ENCODE measurements at regions not wholly inside any gene's neighbourhood (a gene's known extent, or its start where the extent isn't known, plus 50 kb on each side); places are given as distances from the start of the nearest gene placed in this dataset.
"Not testable (repeated sequence)": the region's sequence is repeated elsewhere in the genome, so short reads cannot be mapped to it uniquely, and the experiment has no call there.

- Histone ChIP-seq H3K9me3 (ENCODE audit: low read length) (0 out of 2 replicates have a peak, but pooled peaks cover 5% of the 10 kb centered on the region), H3K27ac (ENCODE audit: low read depth, low read length, poor library complexity, severe bottlenecking) (no peak overlapping the region), H4K20me1 (ENCODE audit: insufficient read depth, low read length) (no peaks in the 10 kb centered on the region), H3K9me2 (ENCODE audit: insufficient read depth, low read length) (no peaks in the 10 kb centered on the region), H3K79me2 (ENCODE audit: insufficient read depth, low read depth, low read length) (no peaks in the 10 kb centered on the region), H2AFZ (ENCODE audit: low read length) (no peak overlapping the region), H3K4me1 (ENCODE audit: insufficient read depth, low read length, poor library complexity, severe bottlenecking) (no peaks in the 10 kb centered on the region), H3K4me3 (ENCODE audit: low read depth, low read length, poor library complexity, severe bottlenecking) (no peak overlapping the region), H3K36me3 (ENCODE audit: insufficient read depth, low read length) (no peaks in the 10 kb centered on the region), H3K4me2 (ENCODE audit: low read length) (no peak overlapping the region)
- DNase-seq (ENCODE audit: low spot score) = no peak
- POLR2A ChIA-PET = interaction anchor here (0.6 kb wide), 1 partner anchor 282 kb away, joined by 3 read pairs; no protein-coding TSS in a partner anchor
- intact Hi-C loops (cut with micrococcal nuclease; ENCODE audit: unreplicated experiment) = no loop called here
- TF ChIP-seq CTCF (conservative IDR thresholded peaks at IDR 0.05; ENCODE audit: low read length) (no peak), EZH2phosphoT487 (IDR thresholded peaks at IDR 0.05; ENCODE audit: borderline replicate concordance, low read depth, low read length) (no peak)
- CTCF ChIA-PET (ENCODE audit: unreplicated experiment) = no interaction called here
- BruUV-seq (replicated peaks) = no TSS peak
Measured at GRCh38 chr1:95660736-95661135, 426.7 kb downstream of the RWDD3 start.

DNA sequence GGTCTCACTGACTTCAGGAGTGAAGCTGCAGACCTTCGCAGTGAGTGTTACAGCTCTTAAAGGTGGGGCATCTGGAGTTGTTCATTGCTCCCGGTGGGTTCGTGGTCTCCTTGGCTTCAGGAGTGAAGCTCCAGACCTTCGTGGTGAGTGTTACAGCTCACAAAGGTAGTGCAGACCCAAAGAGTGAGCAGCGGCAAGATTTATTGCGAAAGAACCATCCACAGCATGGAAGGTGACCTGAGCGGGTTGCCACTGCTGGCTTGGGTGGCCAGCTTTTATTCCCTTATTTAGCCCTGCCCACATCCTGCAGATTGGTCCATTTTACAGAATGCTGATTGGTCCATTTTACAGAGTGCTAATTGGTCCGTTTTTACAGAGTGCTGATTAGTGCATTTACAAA, 429.5 kb downstream of the RWDD3 start:
- H2AFZ ChIP-seq (ENCODE audit: low read length); BruUV-seq (replicated peaks); H3K4me1 ChIP-seq (ENCODE audit: insufficient read depth, low read length, poor library complexity, severe bottlenecking); H3K27ac ChIP-seq (ENCODE audit: low read depth, low read length, poor library complexity, severe bottlenecking); H3K4me2 ChIP-seq (ENCODE audit: low read length); H3K4me3 ChIP-seq (ENCODE audit: low read depth, low read length, poor library complexity, severe bottlenecking); DNase-seq (ENCODE audit: low spot score); CTCF ChIA-PET (ENCODE audit: unreplicated experiment); H4K20me1 ChIP-seq (ENCODE audit: insufficient read depth, low read length); H3K36me3 ChIP-seq (ENCODE audit: insufficient read depth, low read length); H3K9me3 ChIP-seq (ENCODE audit: low read length); intact Hi-C loops (cut with micrococcal nuclease; ENCODE audit: unreplicated experiment); H3K79me2 ChIP-seq (ENCODE audit: insufficient read depth, low read depth, low read length); H3K9me2 ChIP-seq (ENCODE audit: insufficient read depth, low read length): not testable (repeated sequence)
- POLR2A ChIA-PET = interaction anchor here (0.6 kb wide), 1 partner anchor 41 kb away, joined by 3 read pairs; no protein-coding TSS in a partner anchor

GRCh38 chr1:95668165-95668564, 434.2 kb downstream of the RWDD3 start:
- Histone ChIP-seq H3K4me3 (ENCODE audit: low read depth, low read length, poor library complexity, severe bottlenecking) (no peak overlapping the region), H4K20me1 (ENCODE audit: insufficient read depth, low read length) (no peaks in the 10 kb centered on the region), H3K4me1 (ENCODE audit: insufficient read depth, low read length, poor library complexity, severe bottlenecking) (no peaks in the 10 kb centered on the region), H3K9me2 (ENCODE audit: insufficient read depth, low read length) (no peaks in the 10 kb centered on the region), H3K4me2 (ENCODE audit: low read length) (no peak overlapping the region), H3K79me2 (ENCODE audit: insufficient read depth, low read depth, low read length) (no peaks in the 10 kb centered on the region), H3K9me3 (ENCODE audit: low read length) (no peaks in the 10 kb centered on the region), H3K27ac (ENCODE audit: low read depth, low read length, poor library complexity, severe bottlenecking) (no peak overlapping the region), H2AFZ (ENCODE audit: low read length) (no peak overlapping the region), H3K36me3 (ENCODE audit: insufficient read depth, low read length) (no peaks in the 10 kb centered on the region)
- CTCF ChIA-PET (ENCODE audit: unreplicated experiment) = no interaction called here
- TF ChIP-seq CTCF (conservative IDR thresholded peaks at IDR 0.05; ENCODE audit: low read length) (no peak), EZH2phosphoT487 (IDR thresholded peaks at IDR 0.05; ENCODE audit: borderline replicate concordance, low read depth, low read length) (no peak)
- POLR2A ChIA-PET = no interaction called here
- no peak for DNase-seq (ENCODE audit: low spot score)
- intact Hi-C loops (cut with micrococcal nuclease; ENCODE audit: unreplicated experiment) = no loop called here
- BruUV-seq (replicated peaks) = no TSS peak

GRCh38 chr1:95669638-95670037, 435.6 kb downstream of the RWDD3 start:
- BruUV-seq (replicated peaks); CTCF ChIA-PET (ENCODE audit: unreplicated experiment); H3K9me2 ChIP-seq (ENCODE audit: insufficient read depth, low read length); DNase-seq (ENCODE audit: low spot score); H4K20me1 ChIP-seq (ENCODE audit: insufficient read depth, low read length); H3K36me3 ChIP-seq (ENCODE audit: insufficient read depth, low read length); POLR2A ChIA-PET; H3K4me3 ChIP-seq (ENCODE audit: low read depth, low read length, poor library complexity, severe bottlenecking); intact Hi-C loops (cut with micrococcal nuclease; ENCODE audit: unreplicated experiment); H3K4me1 ChIP-seq (ENCODE audit: insufficient read depth, low read length, poor library complexity, severe bottlenecking); H3K4me2 ChIP-seq (ENCODE audit: low read length); H3K79me2 ChIP-seq (ENCODE audit: insufficient read depth, low read depth, low read length); H3K9me3 ChIP-seq (ENCODE audit: low read length); H3K27ac ChIP-seq (ENCODE audit: low read depth, low read length, poor library complexity, severe bottlenecking); H2AFZ ChIP-seq (ENCODE audit: low read length): not testable (repeated sequence)

Measured in OCI-LY7 (cell line).